NB4 (cell line): ENCODE measurements at regions not wholly inside any gene's neighbourhood (a gene's known extent, or its start where the extent isn't known, plus 50 kb on each side); places are given as distances from the start of the nearest gene placed in this dataset.

Source experiments
- DNase-seq: peaks from one replicate; pipeline ENCODE4 v3.0.0; 2010; ENCODE audit warnings: low read depth
- H3K4me3 ChIP-seq: one replicate; pipeline ENCODE4 v1.5.1; 2011; ENCODE audit warnings: mild to moderate bottlenecking, low read depth, low read length, moderate library complexity
- MYC ChIP-seq: IDR thresholded peaks from 2 replicates; pipeline ENCODE4 v1.6.1; 2011; ENCODE audit warnings: low read depth, low read length
- POLR2A ChIP-seq: IDR thresholded peaks from 2 replicates; pipeline ENCODE4 v1.6.1; 2011; ENCODE audit warnings: mild to moderate bottlenecking; ENCODE audit not compliant: insufficient read length; ENCODE audit errors: extremely low read depth
- TF ChIP-seq, protein P1 (sequence below): IDR thresholded peaks from one replicate; pipeline ENCODE4 v1.5.1; 2012; ENCODE audit warnings: low read depth, low read length
- TF ChIP-seq, protein P2 (sequence below): IDR thresholded peaks from 2 replicates; pipeline ENCODE4 v1.6.1; 2011; ENCODE audit warnings: low read depth, low read length

DNA sequence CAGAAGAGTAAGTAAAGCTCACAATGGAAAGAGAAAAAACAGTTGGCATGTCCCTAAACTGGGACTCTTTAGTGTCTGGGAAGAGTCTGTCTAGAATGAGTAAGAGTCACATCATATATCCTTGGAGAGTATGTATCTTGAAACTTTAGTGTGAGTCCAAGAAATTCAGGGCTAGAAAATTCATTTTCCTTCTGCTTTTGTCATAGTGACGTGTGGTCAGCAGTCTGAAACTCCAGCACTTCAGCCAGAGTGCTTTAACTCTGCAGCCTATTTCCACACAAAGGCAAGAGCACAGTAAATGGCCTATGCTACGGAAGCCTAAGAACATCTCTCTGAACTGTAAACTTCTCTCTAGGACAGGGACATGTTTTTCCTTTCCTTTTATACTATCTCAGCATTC, 174.1 kb downstream of the FAM181B start:
- DNase-seq: no peak
- no peak overlapping the region for H3K4me3 ChIP-seq
- no peak for TF ChIP-seq MYC
- TF ChIP-seq, protein P1, sequence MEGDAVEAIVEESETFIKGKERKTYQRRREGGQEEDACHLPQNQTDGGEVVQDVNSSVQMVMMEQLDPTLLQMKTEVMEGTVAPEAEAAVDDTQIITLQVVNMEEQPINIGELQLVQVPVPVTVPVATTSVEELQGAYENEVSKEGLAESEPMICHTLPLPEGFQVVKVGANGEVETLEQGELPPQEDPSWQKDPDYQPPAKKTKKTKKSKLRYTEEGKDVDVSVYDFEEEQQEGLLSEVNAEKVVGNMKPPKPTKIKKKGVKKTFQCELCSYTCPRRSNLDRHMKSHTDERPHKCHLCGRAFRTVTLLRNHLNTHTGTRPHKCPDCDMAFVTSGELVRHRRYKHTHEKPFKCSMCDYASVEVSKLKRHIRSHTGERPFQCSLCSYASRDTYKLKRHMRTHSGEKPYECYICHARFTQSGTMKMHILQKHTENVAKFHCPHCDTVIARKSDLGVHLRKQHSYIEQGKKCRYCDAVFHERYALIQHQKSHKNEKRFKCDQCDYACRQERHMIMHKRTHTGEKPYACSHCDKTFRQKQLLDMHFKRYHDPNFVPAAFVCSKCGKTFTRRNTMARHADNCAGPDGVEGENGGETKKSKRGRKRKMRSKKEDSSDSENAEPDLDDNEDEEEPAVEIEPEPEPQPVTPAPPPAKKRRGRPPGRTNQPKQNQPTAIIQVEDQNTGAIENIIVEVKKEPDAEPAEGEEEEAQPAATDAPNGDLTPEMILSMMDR: no peak
- TF ChIP-seq, protein P2, sequence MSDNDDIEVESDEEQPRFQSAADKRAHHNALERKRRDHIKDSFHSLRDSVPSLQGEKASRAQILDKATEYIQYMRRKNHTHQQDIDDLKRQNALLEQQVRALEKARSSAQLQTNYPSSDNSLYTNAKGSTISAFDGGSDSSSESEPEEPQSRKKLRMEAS: no peak
- TF ChIP-seq POLR2A: no peak

DNA sequence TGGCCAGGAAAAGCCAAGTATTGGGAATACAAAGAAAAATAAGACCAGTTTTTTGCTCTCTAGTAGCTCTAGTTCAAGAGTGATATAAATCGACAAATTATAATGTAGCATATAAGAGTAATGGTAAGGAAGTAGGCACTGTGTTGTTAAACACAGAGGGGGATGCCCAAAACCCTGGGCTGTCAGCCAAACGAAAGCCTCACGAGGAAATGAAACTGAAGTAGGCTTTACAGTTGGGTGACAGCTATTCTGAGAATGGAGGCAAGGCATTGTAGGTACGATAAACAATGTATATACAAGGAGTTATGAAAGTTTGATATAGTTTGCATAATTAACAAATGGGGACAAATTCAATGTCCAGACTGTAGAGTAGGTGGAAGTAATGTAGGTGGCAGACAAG, 176.4 kb downstream of the FAM181B start:
- TF ChIP-seq MYC (no peak), POLR2A (no peak)
- TF ChIP-seq, protein P1: no peak
- TF ChIP-seq, protein P2: no peak
- no peak overlapping the region for H3K4me3 ChIP-seq
- no peak for DNase-seq

DNA sequence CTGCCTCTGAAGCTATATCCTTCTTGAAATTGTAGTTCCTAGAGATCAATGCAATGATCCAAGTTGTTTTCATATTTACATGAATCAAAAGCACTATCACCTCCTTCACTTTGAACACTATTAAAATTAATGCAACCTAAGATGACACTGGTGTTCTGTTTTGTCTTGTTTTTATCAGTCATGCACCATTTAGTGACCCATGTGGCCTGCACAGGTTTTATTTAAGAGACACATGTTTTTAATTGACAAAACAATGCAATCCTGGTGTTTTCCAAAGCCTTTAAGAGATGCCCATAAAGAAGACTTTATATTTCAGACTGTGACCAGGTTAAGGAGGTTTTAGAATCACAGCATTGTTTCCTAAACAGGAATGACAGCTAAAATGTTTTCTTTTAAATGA, 177.5 kb downstream of the FAM181B start:
- no peak for DNase-seq

DNA sequence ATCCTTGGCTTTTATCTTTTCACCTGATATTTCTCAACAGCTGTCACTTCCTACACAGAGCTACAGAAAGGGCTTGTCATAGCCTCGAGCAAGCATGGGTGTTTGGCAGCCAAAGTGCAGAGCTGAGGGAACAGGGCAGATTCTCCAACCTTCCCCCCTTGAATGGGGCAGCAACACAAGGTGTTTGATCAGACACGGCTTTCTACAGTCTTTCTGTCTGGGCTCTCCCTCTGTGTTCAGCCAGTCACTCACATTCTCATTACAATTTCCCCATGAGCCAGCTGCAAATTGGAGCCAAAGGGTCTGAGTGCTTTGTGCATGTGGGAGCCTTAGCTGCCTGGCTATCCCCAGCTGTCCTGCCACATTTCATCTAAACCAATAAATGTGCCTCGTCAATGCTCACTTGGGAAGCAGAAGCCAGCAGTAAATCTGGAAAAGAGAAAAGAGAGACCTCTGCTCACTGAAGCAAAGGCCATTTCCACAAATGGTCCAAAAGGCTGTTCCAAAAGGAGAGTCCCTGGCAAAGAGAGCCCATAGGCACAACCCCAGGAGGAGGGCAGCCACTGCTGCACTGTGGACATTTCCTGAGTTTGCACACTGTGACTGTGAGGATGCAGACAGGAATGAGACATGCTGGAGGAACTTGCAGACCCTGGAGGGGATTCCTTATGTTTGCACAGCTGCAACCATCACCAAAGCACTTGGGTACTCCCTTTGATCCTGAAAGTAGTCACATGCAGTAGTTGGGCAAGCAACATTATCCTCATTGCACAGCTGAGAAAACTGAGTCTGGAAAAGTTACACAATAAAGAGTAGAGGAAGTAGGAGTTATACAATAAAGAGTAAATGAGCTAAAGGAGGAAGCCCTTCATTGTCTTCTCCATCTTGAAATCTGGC, 186.8 kb downstream of the FAM181B start:
- TF ChIP-seq, protein P1: no peak
- TF ChIP-seq POLR2A: no peak
- TF ChIP-seq, protein P2: no peak
- no peak for TF ChIP-seq MYC
- DNase-seq: no peak
- no peak overlapping the region for H3K4me3 ChIP-seq

More for the DNA sequence above, 177.5 kb downstream of the FAM181B start:
- H3K4me3 ChIP-seq: no peak overlapping the region
- TF ChIP-seq, protein P2: no peak
- no peak for TF ChIP-seq POLR2A
- no peak for TF ChIP-seq MYC
- TF ChIP-seq, protein P1: no peak

DNA sequence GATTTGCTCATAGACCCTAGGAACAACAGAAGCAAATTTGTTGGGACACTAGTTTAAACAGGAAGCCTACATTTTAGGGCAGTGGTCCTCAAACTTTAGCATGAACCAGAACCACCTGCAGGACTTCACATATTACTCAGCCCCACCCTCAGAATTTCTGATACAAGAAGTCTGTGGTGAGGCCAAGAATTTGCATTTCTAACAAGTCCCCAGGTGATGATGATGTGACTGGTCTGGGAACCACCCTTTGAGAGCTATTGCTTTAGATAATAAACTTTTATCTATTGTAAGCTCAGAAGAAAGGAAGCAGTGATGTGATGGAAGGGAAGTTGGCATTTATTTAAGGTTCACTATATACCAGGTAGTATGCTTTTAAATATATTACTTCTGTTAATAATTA, 194.0 kb downstream of the FAM181B start:
- no peak for DNase-seq
- TF ChIP-seq MYC (no peak), POLR2A (no peak)
- TF ChIP-seq, protein P1: no peak
- TF ChIP-seq, protein P2: no peak
- no peak overlapping the region for H3K4me3 ChIP-seq
